Hippocampal formation (tissue), 2 donors: ENCODE measurements at regions not wholly inside any gene's neighbourhood (a gene's known extent, or its start where the extent isn't known, plus 50 kb on each side); places are given as distances from the start of the nearest gene placed in this dataset.
"Not testable (repeated sequence)": the region's sequence is repeated elsewhere in the genome, so short reads cannot be mapped to it uniquely, and the experiment has no call there.

Experiments used
- DNase-seq, 2 donors: peaks; one replicate each; lab custom pipeline; 2025; lab: John Stamatoyannopoulos, UW

DNA sequence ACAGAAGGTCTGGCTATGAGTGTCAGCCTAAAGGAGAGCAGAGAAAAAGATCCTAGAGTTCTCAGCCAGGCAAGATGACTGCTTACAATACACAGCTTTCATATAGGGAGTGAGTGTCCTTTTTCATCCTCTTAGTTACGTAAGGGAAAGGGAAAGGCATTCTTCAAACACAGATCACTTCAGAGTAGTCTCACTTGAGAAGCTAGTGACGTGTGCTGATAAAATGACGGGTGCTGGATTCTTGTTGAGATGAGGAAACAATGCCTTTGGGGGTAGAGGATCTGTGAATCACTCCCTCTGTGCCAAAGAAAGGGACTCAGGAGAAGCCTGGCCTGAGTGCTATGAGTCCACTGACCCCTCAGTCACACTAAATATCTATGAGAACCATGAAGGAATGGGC lies 117.3 kb downstream of the QRSL1 start:
- DNase-seq = no peak

DNA sequence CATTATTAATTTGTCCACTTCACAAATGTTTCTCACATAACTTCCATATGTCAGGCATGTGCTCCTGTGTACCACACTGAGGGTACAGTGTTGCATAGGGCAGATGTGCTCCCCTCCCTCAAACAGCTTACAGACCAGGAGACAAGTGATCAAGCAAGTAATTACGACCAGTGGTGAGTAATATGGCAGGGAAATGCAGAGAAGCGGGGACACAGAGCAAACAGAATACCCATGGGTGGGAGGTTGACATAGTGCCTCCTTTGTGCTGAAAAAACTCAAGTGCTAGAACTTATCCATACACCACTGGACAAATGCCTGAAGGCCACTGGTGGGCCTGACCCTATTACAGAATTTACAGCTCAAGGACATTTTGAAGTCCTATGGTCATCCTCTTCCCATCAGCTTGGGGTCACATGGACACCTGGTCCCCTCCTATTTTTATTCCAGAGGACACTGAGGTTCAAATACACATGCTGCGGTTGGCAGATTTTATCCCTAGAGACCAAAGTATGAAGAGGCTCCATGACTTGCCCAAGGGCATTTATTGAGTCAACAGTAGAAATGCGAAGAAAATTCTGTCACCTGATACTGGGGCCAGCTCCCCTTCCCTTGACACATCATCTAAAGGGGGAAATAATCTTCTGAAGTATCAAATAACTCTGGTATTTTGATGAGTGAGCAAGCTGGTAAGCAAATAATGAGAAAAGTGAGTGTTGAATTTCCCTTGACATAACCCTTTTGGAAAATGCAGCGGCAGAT lies 116.6 kb downstream of the QRSL1 start:
- DNase-seq = no peak

DNA sequence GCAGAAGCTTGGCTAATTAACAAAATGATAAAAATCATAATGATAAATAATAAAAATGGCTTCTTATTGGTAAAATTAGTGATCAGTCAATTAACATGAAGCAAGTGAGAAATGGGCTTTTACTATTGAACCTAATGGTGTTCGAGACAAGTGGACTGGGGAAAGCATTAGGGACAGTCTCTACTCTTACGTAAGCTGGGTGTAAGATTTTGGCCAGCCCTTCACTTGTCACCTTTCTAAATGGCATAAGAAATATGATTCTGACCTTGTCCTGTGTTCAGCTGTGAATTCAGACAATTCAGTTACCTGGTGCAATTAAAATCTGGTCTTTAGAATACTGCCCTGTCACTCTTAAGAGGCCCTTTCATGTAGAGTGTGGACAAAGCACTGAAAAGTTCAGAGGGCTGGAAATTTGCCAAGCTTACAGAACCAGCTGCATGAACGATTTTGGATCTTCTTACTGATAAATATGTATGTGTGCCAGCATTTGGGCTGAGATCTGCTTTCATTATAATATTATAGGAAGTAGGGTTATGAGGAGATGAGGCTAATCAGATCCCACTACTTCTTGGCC lies 115.9 kb downstream of the QRSL1 start:
- no peak for DNase-seq

DNA sequence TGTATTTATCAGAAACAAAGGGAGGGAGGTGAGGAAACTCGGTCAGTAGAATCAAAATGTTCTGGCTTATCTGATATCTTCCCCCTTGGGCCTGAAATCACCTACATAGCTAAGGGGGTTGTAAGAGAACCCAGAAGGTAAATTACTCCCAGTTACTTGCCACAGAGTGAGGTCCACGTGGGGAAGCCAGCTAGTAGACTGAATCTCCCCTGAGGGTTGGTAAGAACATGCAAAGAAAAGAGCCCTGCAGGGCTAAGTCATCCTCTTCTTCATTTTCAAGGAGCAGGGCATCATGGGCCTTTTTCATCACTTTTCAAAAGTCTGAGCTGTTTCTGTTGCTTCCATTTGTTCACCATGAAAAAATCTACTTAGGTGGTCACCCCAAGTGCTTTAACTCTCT lies 115.4 kb downstream of the QRSL1 start:
- DNase-seq = no peak

DNA sequence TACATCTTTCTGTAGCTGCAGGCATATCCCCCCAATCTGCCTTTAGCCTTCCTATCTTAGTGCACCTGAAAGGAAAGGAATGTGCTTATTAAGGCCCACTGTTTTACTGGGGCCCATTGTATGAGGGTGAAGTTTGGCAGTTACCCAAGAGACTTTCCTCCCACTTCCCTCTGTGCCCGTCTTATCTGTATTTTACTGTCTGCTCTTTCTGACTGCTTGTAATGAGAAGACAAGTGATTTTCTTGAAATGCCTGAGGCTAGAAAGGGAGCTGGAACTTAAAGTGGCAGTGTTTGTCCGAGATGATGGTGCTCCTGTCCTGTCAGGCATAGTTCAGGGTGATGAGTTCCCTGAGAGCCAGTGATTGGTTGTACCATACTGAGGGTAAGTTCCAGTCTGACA lies 114.7 kb downstream of the QRSL1 start:
- DNase-seq = not testable (repeated sequence)

DNA sequence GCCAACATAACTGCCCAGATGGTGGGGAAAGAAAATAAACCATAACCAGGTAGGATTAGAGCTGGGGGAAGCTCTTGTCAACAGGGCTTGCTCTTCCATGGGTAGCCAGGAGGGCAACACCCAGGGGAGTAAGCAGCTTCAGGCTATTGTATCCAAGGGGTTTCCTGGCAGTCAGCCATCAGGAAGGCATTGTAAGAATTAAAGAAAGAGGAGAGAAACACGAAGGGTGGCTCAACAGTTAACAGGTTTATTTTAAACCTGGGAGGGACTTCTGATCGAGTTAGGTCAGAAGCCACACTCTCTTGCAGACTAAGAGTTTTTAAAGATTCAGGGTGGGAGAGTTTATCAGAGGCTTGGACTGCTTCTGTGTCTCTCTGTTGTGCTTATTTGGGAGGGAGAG lies 114.2 kb downstream of the QRSL1 start:
- DNase-seq = no peak

DNA sequence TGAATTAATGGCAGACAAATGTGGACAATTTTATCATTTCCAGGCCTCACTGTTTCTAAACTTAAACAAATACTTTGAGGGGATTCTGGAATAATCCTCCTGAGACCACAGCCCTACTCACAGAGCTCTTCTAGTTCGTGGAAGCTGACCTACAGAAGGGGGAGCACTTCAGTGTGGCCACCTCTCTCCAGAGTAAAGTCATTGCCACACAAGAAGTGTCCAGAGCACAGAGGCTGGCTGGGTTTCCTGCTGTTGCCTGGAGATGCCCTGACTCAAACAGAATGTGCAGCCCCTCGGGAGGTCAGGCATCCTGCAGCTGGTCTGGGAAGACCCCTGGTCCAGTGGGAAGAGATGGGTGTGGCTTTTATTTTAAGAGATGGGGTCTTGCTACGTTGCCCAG lies 110.9 kb downstream of the QRSL1 start:
- no peak for DNase-seq

DNA sequence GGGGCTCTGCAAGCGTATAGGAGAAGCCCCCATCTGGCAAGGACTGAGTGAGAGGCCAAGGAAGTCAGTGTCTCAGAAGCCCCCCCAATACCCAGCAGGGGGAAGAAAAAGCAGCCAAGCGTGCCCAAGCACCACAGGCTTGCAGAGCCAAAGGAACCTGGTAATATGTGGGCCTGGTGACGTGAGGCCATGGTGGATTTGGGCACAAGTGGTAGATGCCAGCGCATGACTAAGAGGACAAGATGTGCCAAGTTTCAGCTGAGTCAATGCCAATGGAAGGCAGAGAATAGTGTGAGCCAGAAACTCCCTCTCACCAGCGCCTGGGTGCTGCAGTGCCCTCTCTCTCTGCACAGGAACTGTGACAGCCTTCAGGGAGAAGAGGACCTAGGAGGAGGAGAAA lies 110.0 kb downstream of the QRSL1 start:
- peak; percentile 24 to 58 for DNase-seq

DNA sequence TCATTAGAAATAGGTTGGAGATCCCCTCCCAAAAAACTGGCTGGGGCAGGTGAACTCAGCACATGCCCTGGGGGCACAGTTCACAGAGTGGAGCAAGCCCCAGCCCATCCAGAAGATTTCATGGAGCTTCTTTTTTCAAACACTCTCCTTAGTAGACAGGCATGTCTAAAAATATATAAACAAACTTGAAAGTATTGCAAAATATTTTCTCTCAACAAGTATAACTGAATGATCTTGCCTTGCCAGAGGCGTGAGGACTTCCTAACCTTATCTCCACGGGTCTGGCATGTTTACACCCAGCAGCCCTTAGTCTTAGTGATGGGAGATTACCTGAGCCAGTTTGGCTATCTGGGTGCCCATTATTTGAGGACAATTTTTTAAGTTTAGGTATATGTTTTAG lies 107.1 kb downstream of the QRSL1 start:
- DNase-seq = no peak

DNA sequence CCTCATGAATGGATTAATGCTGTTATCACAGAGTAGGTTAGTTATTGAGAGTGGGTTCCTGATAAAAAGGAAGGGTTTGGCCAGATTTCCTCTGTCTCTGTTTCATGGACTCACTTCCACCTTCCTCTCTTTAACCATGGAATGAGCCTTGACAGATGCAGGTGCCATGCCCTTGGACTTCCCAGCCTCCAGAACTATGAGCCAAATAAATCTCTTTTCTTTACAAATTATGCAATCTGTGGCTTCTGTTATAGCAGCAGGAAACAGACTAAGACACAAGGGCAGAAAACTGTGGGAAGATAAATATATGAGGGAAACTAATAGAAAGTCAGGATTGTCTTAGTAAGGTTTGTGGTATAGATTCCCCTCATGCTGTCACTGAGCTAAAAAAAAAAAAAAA lies 106.5 kb downstream of the QRSL1 start:
- no peak for DNase-seq

DNA sequence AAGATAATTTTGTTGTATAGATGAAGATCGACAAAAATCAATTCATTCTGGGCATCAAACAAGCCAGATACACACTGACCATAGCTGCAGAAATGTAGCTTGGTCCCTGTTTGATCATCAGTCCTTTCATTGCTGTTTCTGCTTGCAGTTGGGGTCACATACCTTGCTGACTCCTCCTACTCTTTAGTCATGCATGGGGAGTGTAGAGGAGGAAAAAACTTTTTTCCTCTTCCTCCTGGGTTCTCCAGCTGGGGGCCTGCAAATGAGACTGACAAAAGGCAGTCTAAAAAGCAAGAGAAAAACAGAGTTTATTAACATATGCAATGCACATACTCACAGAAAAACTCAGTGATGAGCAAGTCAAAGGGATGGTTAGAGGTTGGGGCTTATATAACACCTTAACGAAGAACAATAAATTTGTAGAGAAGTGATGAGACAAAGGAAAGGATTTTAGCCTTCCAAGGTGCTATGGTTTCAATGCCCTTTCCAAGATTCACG lies 105.8 kb downstream of the QRSL1 start:
- DNase-seq = no peak

DNA sequence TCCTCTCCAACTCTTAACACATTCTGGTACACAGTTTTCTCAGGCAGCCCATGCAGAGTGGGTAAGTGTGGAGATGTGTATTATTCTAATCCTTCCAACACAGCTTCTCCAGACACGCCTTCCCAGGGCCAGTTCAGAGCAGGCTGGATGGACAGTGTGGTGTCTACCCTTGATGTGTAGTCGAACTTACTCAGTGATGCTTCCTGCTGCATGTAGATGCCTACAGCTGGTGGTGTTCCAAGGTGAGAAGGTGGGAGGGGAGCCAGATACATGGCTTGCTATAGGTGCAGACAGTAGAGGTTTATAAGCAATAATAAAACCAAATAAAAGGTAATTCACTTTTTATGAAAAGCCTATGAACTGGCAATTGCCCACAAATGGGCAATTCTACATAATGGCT lies 104.0 kb downstream of the QRSL1 start:
- DNase-seq = no peak

DNA sequence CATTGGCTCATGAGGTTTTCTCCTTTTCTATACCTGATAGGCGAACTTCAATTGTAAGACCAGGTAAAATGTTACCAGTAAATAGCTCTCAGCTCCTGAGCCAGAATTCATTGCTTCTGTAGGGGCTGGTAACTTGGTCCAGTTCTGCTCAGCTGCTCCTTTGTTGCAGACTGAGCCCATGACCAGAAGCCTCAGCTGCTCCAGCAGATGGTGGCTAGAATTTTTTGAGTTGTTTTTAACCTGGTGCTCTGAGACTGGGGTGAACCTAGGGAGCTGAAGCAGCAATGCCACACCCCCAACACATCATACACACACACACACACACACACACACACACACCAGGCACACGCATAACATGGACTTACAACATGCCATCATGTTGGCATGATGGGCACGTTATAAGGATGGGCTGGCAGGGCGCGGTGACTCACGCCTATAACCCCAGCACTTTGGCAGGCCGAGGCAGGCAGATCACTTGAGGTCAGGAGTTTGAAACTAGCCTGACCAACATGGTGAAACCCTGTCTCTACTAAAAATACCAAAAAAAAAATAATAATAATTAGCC lies 103.1 kb downstream of the QRSL1 start:
- DNase-seq = no peak

DNA sequence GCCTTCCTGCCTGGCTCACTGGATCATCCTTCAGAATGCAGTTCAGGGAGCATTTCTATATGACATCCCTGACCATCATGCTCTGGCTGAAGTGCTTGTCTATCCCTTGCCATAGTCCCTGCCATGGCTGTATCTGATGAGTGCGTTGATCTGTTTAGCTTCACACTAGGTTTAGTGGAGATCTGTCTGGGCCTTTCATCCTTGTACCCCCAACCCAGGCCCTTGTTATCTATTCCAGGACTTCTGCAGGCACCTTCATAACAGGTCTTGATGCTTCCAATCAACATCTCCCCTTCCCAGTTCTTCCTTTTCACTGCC lies 102.4 kb downstream of the QRSL1 start:
- no peak for DNase-seq

DNA sequence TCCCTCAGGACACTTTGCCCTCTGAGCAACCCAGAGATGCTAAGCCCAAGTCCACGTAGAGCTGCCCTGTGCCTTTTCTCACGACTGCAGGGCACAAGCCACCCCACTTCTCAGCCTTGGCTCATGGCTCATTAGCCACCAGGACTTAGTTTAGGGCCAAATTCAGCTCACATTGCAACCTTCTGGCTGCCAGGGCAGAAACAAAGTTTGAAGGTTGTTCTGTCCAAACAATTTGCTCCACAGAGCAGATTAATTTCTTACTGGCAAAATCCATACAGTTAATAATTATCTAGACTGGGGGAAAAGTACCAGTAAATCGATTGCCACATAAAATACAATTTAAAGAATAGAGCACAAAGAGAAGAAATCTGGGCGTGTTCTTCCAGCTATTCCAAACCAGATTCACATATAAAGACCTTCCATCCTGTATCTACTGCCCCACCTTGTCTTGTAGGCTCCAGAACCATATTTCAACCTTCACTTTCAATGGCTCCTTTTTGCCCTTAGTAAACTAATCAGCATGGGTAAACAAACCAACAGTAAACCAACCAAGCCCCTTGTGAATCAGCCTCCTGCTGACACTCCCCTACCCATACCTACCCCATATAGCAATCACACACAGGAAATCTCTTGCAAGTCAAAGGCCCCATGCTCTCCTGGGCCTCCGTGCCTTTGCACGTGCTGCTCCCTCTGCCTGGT lies 101.9 kb downstream of the QRSL1 start:
- DNase-seq = no peak

DNA sequence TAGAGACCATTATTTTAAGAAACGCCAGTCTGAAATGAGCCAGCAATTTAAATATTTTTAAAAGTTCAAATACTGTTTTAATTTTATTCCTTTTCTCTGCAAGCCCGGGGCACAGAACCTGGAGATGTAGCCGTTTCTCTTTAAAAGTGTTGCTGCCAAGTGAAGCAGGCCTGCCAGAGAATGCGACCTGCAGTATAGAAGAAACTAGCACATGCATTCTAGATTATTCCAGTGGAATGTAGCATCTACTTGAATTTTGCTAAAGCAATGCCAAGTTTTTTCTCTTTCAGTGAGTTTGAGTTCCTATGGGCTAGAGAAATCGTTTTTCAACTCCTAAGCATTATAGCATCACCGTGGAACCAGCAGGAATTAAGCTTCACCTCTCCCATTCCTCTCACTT lies 101.3 kb downstream of the QRSL1 start:
- no peak for DNase-seq

DNA sequence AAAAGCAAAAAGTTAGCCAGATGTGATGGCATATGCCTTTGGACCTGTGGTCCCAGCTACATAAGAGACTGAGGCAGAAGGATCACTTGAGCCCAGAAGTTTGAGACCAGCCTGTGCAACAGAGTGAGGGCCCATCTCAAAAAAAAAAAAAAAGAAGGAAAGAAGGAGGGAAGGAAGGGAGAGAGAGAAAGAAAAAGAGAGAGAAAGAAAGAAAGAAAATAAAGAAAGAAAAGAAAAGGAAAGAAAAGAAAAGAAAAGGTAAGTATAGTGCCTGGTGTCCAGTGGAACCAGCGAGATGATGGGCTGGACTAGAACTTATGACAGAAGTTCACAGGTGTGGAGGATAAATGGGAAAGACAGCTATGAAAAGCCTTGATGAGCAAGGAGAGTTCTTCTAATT lies 100.9 kb downstream of the QRSL1 start:
- DNase-seq = no peak

DNA sequence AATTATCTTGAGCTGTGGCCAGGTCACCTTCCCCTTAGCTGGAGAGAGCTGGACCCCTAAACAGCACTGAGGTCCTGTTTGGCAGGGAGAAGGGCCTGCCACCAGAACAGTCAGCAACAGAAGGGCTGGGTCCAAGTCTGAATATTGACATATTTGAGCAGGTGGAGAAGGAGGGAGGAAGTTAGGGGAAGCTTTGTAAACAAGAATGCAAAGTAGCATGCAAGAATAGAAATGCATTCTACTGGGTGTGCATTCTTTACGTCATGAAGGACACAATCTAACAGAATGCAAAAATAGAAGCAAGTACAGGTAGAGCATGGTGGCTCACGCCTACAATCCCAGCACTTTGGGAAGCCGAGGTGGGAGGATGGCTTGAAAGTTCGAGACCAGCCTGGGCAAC lies 100.5 kb downstream of the QRSL1 start:
- DNase-seq = no peak

DNA sequence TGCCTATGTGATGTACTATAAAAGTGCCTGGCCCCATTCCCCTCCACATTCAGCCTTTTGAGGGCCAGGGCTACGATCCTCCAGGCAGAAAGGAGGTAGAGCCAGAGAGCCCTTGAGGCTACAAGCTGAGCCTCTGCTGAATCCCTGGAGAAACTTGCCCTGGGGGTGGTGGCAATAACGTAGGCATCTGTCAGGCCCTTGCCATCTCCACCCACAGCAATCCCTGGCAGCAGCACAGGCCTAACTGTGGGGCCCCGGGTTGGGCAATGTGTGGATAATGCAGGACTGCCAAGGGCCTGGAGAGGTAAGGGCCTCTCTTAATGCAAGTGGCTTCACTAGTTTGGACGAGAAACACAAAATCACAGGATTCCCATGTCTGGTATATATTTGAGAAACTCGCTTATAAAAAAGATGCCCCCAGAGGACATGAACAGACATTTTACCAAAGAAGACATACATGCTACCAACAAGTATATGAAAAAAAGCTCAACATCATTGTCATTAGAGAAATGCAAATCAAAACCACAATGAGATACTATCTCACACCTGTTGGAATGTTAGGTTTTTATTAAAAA lies 99.0 kb downstream of the QRSL1 start:
- no peak for DNase-seq

DNA sequence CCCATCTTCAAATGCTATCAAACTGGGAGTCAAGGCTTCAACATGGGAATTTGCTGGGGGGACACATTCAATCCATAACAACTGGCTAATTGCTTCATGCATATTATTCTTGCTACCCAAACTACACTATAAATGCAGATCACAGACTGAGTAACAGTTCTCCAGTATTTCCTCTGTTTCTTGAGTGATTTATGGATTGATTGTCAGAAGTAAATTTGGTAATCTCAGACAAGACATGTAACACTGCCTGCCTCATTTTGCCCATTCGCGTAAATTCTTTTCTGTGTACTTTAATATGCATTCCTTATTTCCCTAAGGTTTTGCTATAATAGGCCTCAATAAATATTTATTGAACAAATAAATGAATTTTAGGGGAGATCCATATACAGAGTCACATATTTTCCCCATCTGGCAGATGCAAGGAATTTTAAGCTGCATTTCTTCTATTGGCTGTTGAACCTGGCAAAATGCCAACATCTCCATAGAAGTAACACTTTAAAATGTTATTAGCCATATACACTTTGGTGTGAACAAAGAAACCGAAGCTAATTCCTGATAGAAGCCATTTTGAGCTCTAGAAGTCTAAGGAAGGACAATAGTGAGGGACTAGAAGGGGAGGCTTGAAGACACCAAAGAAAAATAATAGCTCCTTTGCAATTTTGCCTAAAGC lies 98.2 kb downstream of the QRSL1 start:
- DNase-seq = no peak

DNA sequence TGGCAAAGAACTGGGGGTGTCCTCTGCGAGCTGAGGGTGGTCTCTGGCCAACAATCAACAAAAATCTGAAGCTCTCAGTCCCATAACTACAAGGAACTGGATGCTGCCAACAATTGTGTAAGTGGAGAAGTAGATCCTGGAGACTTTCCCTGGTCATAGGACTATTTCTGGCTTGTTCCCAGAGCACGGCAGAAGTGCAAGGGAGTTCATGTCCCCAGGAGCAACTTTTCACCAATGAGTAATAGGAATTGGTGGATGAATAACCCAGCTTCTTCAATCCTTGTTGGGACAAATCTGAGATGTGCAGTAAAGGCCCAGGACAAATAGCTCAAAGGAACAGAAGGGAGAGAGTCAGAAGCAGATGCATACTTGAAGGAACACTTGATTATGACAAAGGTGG lies 95.5 kb downstream of the QRSL1 start:
- DNase-seq = no peak

DNA sequence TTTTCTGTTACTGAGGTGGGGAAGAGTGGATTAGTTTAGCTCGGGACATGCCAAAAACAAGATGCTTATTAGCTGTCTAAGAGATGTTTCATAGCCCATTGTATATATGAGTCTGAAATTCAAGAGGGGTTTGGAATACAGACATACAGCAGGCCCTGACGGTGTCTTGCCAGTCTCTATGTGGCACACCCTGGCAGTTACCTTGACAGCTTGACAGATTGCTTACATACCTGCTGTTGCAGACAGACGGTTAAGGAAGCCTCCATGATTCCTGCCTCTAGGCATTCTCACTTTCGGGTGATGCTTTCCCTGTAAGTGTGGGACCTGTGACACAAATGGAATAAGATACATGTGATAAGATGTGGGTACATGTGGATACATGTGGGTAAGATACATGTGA lies 95.0 kb downstream of the QRSL1 start:
- DNase-seq = no peak
